ENCODE measurements at regions not wholly inside any gene's neighbourhood (a gene's known extent, or its start where the extent isn't known, plus 50 kb on each side); places are given as distances from the start of the nearest gene placed in this dataset.

DNA sequence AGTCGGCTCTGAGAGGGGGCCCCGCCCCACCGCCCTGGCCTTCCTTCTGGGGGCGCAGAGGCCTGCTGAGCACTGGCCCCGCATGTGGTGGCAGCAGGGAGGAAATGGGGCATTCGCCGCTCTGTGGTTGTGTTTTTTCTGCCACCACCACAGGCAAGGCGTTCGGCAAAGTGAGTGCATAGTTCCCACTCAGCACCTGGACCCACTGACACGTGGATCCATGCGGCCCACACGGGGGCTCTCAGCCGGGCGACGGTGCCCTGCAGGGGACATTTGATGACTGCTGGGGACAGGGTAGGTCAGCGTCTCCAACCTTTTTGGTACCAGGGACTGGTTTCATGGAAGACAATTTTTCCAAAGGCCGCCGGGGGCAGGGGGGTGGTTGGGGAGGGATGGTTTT is 70.9 kb downstream of the ENGASE start:
- TF ChIP-seq POLR2A (IDR thresholded peaks at IDR 0.05; ENCODE audit: borderline replicate concordance, extremely low read depth, insufficient read depth, insufficient read length): no peak
- TF ChIP-seq EZH2phosphoT487 (IDR thresholded peaks at IDR 0.05; ENCODE audit: borderline replicate concordance): no peak
- TF ChIP-seq, protein P1, sequence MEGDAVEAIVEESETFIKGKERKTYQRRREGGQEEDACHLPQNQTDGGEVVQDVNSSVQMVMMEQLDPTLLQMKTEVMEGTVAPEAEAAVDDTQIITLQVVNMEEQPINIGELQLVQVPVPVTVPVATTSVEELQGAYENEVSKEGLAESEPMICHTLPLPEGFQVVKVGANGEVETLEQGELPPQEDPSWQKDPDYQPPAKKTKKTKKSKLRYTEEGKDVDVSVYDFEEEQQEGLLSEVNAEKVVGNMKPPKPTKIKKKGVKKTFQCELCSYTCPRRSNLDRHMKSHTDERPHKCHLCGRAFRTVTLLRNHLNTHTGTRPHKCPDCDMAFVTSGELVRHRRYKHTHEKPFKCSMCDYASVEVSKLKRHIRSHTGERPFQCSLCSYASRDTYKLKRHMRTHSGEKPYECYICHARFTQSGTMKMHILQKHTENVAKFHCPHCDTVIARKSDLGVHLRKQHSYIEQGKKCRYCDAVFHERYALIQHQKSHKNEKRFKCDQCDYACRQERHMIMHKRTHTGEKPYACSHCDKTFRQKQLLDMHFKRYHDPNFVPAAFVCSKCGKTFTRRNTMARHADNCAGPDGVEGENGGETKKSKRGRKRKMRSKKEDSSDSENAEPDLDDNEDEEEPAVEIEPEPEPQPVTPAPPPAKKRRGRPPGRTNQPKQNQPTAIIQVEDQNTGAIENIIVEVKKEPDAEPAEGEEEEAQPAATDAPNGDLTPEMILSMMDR (IDR thresholded peaks at IDR 0.05 in 2 of 3, conservative IDR thresholded peaks at IDR 0.05 in 1 of 3; ENCODE audit: borderline replicate concordance in 1 of 3, insufficient read depth in 1 of 3, low read depth in 2 of 3, low read length in 2 of 3): no peak
- TF ChIP-seq POLR2AphosphoS5 (IDR thresholded peaks at IDR 0.05; ENCODE audit: low read depth, low read length): no peak
- no peak for TF ChIP-seq EZH2 (IDR thresholded peaks at IDR 0.05)
- TF ChIP-seq TCF7L2 (IDR thresholded peaks at IDR 0.05; ENCODE audit: borderline replicate concordance, extremely low read depth, insufficient read depth, insufficient read length): no peak
- TF ChIP-seq YY1 (IDR thresholded peaks at IDR 0.05; ENCODE audit: extremely low read depth, insufficient replicate concordance, low read depth, low read length): no peak
